PC-3 (cell line): ENCODE measurements at regions not wholly inside any gene's neighbourhood (a gene's known extent, or its start where the extent isn't known, plus 50 kb on each side); places are given as distances from the start of the nearest gene placed in this dataset.
A peak's percentile ranks its signal among the peaks of the same experiment; 100 is the strongest.

Experiments
- ATAC-seq: fragments of 200-7000 bp; cut with Tn5 transposase; 2 replicates; pipeline ENCODE4 v1.9.1; 2020; ENCODE audit warnings: mild to moderate bottlenecking, moderate library complexity
- BruUV-seq: library from RNA; stranded (reverse); fragments of 400-500 nt; replicated peaks from 2 replicates; lab custom pipeline; 2021; lab: Mats Ljungman, UMichigan
- CTCF ChIA-PET: fragments of 300-600 bp; sonication (Branson Sonifier 250); formaldehyde crosslinking; loops from one replicate; lab custom pipeline; 2022; ENCODE audit warnings: antibody characterized with exemption; lab: Charles Lee
- POLR2A ChIA-PET: fragments of 300-600 bp; sonication (Branson Sonifier 250); formaldehyde crosslinking; loops from one replicate; lab custom pipeline; 2022; ENCODE audit warnings: antibody characterized with exemption; ENCODE audit not compliant: unreplicated experiment; lab: Charles Lee
- DNase-seq: peaks from one replicate; pipeline ENCODE4 v3.0.0-alpha.2; 2015
- H2AFZ ChIP-seq: fragments of 300-600 bp; sonication (generic); 2 replicates; pipeline ENCODE4 v1.6.0; 2016; ENCODE audit warnings: antibody characterized with exemption, low read length
- H3F3A ChIP-seq: fragments of 300-600 bp; sonication (generic); one replicate; pipeline ENCODE4 v1.6.0; 2017; ENCODE audit warnings: antibody characterized with exemption, low read length, control low read depth, mild to moderate bottlenecking; ENCODE audit not compliant: unreplicated experiment
- H3K27ac ChIP-seq: fragments of 300-600 bp; sonication (generic); 2 replicates; pipeline ENCODE4 v1.5.1; 2016; ENCODE audit warnings: mild to moderate bottlenecking, low read length
- H3K27me3 ChIP-seq: fragments of 300-600 bp; sonication (generic); 2 replicates; pipeline ENCODE4 v1.6.1; 2016; ENCODE audit warnings: low read length, mixed read lengths
- H3K36me3 ChIP-seq: fragments of 300-600 bp; sonication (generic); 2 replicates; pipeline ENCODE4 v1.6.1; 2016; ENCODE audit warnings: low read depth, mixed run types, low read length, mixed read lengths
- H3K4me1 ChIP-seq: fragments of 300-600 bp; sonication (generic); 2 replicates; pipeline ENCODE4 v1.5.1; 2016; ENCODE audit warnings: low read length; ENCODE audit not compliant: insufficient read depth
- H3K4me2 ChIP-seq: fragments of 300-600 bp; sonication (generic); 2 replicates; pipeline ENCODE4 v1.6.0; 2016; ENCODE audit warnings: low read length
- H3K4me3 ChIP-seq: fragments of 300-600 bp; sonication (generic); 2 replicates; pipeline ENCODE4 v1.5.1; 2016; ENCODE audit warnings: mild to moderate bottlenecking, low read length, mixed read lengths
- H3K79me2 ChIP-seq: fragments of 300-600 bp; sonication (generic); 2 replicates; pipeline ENCODE4 v1.6.1; 2017; ENCODE audit warnings: low read length, mixed read lengths
- H3K9ac ChIP-seq: fragments of 300-600 bp; sonication (generic); 2 replicates; pipeline ENCODE4 v1.6.0; 2016; ENCODE audit warnings: mild to moderate bottlenecking, low read length
- H3K9me2 ChIP-seq: fragments of 300-600 bp; sonication (generic); replicated peaks from 2 replicates; pipeline ENCODE4 v1.6.1; 2016; ENCODE audit warnings: mixed run types, low read length, mixed read lengths
- H3K9me3 ChIP-seq: fragments of 300-600 bp; sonication (generic); 2 replicates; pipeline ENCODE4 v1.6.1; 2016; ENCODE audit warnings: low read length, mixed read lengths
- H4K20me1 ChIP-seq: fragments of 300-600 bp; sonication (generic); 2 replicates; pipeline ENCODE4 v1.6.1; 2016; ENCODE audit warnings: low read length, mixed read lengths
- CTCF ChIP-seq: fragments of 300-600 bp; sonication (generic); conservative IDR thresholded peaks from 2 replicates; pipeline ENCODE4 v1.5.1; 2017; ENCODE audit warnings: antibody characterized with exemption, low read depth, mild to moderate bottlenecking, low read length
- EZH2 ChIP-seq: fragments of 300-600 bp; sonication (generic); IDR thresholded peaks from one replicate; pipeline ENCODE4 v1.6.1; 2017; ENCODE audit warnings: antibody characterized with exemption, mild to moderate bottlenecking, low read length; ENCODE audit not compliant: unreplicated experiment
- EZH2phosphoT487 ChIP-seq: fragments of 300-600 bp; sonication (generic); IDR thresholded peaks from 2 replicates; pipeline ENCODE4 v1.6.1; 2018; ENCODE audit warnings: mild to moderate bottlenecking, antibody characterized with exemption, low read length, borderline replicate concordance
- intact Hi-C: fragments of 100-400 bp; cut with micrococcal nuclease; formaldehyde crosslinking; loops from 2 replicates; pipeline ENCODE4 v1.9.0; 2023

DNA sequence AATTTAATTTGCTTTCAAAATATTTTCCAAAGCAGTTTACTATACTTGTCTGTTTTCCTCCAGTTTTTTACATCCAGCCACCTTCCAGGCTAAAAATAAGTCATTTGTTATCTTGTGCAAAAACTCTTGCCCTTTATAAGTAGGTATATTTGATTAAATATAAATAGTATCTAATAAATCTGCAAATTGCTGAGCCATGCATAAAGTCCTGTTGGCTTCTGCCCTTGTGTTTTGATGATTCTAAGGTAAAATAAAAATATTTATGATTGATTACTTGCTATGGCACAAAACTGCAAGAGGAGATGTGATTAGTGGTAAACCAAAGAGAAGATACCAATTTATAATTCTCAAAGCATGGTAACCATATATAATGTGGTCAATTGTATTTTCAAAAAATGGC lies 1026.7 kb downstream of the EPHA3 start:
- no peaks in the 10 kb centered on the region for H3K36me3 ChIP-seq
- H4K20me1 ChIP-seq: no peaks in the 10 kb centered on the region
- no TSS peak for BruUV-seq
- no peaks in the 10 kb centered on the region for H3K79me2 ChIP-seq
- TF ChIP-seq EZH2: no peak
- TF ChIP-seq EZH2phosphoT487: no peak
- no peak for TF ChIP-seq CTCF
- H3K9me3 ChIP-seq: no peaks in the 10 kb centered on the region
- no peaks in the 10 kb centered on the region for H3K9me2 ChIP-seq
- H3K27me3 ChIP-seq: no peaks in the 10 kb centered on the region
- no peak for ATAC-seq
- H3K4me2 ChIP-seq: no peak overlapping the region
- intact Hi-C loops: no loop called here
- H3K4me3 ChIP-seq: no peak overlapping the region
- no peak overlapping the region for H3K9ac ChIP-seq
- DNase-seq: no peak
- no peaks in the 10 kb centered on the region for H3F3A ChIP-seq
- POLR2A ChIA-PET: no interaction called here
- no peak overlapping the region for H3K27ac ChIP-seq
- CTCF ChIA-PET: no interaction called here
- no peak overlapping the region for H2AFZ ChIP-seq
- no peaks in the 10 kb centered on the region for H3K4me1 ChIP-seq

DNA sequence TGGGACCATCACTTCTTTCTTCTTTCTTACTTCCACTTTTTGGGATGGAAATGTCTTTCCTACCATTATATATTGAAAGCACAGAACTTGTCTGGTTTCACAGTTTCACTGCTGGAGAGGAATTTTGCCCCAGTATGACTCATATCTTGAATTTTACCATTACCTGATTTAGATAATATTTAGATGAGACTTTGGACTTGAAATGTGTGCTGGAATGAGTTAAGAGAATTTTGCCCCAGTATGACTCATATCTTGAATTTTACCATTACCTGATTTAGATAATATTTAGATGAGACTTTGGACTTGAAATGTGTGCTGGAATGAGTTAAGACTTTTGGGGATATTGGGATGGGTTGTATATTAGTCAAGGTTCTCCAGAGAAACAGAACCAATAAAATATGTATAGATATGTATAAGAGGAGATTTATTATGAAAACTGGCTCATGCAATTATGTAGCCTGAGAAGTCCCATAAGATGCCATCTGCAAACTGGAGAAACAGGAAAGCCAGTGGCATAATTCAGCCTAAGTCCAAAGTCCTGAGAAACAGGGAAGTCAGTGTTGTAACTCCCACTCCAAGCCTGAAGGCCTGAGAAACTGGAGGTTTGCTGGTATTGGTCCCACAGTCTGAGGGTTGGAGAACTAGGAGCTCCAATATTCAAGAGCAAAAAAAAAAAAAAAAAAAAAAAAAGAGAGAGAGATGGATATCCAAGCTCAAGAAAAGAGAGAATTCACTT lies 1029.2 kb downstream of the EPHA3 start:
- Histone ChIP-seq H3K4me3 (no peak overlapping the region), H3K4me2 (no peak overlapping the region), H3K27ac (no peak overlapping the region), H3F3A (no peaks in the 10 kb centered on the region), H3K27me3 (no peaks in the 10 kb centered on the region), H3K4me1 (no peaks in the 10 kb centered on the region), H3K9me2 (no peaks in the 10 kb centered on the region), H3K9me3 (no peaks in the 10 kb centered on the region), H3K36me3 (no peaks in the 10 kb centered on the region), H4K20me1 (no peaks in the 10 kb centered on the region), H3K79me2 (no peaks in the 10 kb centered on the region), H2AFZ (no peak overlapping the region), H3K9ac (no peak overlapping the region)
- CTCF ChIA-PET: no interaction called here
- intact Hi-C loops: no loop called here
- POLR2A ChIA-PET: no interaction called here
- no peak for TF ChIP-seq EZH2phosphoT487
- no peak for TF ChIP-seq EZH2
- TF ChIP-seq CTCF: no peak
- no peak for DNase-seq
- ATAC-seq: no peak
- no TSS peak for BruUV-seq

DNA sequence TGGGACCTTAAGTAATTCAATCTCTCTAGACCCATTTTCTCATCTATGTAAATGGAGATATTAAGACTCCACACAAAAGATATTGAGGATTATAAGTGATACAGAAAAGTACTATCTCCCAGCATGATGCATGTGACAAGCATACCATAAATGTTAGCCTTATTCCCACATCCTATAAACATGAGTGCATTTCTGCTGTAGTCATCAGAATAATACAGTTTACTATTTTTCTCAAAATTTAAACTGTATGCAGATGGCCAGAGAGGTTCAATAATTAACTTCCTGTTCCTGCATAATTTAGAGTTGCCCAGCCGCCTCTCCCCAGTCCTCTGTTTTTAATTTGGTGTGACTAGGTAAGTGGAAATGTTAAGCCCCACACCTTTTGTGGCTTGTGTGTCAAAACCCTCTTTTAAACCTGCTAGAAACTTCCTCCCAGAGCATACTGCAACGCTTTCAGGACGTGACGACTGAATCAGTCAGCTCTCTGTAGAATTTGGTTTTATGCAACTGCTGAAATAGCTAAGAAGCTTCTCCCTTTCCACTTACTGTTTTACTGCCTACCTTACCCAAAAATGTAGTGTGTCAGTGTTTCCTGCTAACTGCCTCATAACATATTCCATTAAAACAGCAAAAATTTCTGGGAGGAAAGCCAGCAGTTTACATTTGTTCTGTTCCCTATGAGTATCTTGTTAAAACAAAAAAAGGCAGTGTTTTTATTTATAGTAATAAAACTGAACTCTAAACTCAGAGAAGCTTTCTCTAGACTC lies 1037.9 kb downstream of the EPHA3 start:
- no peaks in the 10 kb centered on the region for H3F3A ChIP-seq
- no peaks in the 10 kb centered on the region for H3K27me3 ChIP-seq
- no peak overlapping the region; the same call in 1 of the 2 replicates for H3K4me2 ChIP-seq
- no peaks in the 10 kb centered on the region for H3K9me3 ChIP-seq
- no peaks in the 10 kb centered on the region for H3K36me3 ChIP-seq
- ChIA-PET CTCF (interaction anchor here (0.7 kb wide), 1 partner anchor 86 kb away, joined by 3 read pairs; no protein-coding TSS in a partner anchor), POLR2A (no interaction called here)
- H3K4me3 ChIP-seq: no peak overlapping the region
- peak overlapping the region; percentile 15; the same call in 1 of the 2 replicates for H3K27ac ChIP-seq
- TF ChIP-seq CTCF (no peak), EZH2 (no peak), EZH2phosphoT487 (no peak)
- no peaks in the 10 kb centered on the region for H3K9me2 ChIP-seq
- no peaks in the 10 kb centered on the region for H3K4me1 ChIP-seq
- 0 out of 2 replicates have a peak overlapping the region, but pooled peaks have one; percentile 31 for H2AFZ ChIP-seq
- BruUV-seq: no TSS peak
- no peak overlapping the region for H3K9ac ChIP-seq
- DNase-seq (peak; percentile 39), ATAC-seq (peak; percentile 66)
- no peaks in the 10 kb centered on the region for H3K79me2 ChIP-seq
- H4K20me1 ChIP-seq: no peaks in the 10 kb centered on the region
- intact Hi-C loops: no loop called here
